ENCODE measurements at regions not wholly inside any gene's neighbourhood (a gene's known extent, or its start where the extent isn't known, plus 50 kb on each side); places are given as distances from the start of the nearest gene placed in this dataset.

GRCh38 chr2:56444339-56444738, 260.5 kb downstream of the CCDC85A start:
- no peak for DNase-seq (ENCODE audit: low spot score)

GRCh38 chr2:56448403-56449001, 264.7 kb downstream of the CCDC85A start:
- peak; percentile 6 for DNase-seq (ENCODE audit: low spot score)

- peak; percentile 42 for DNase-seq (ENCODE audit: low spot score)
Observed at GRCh38 chr2:56449002-56449431, 265.2 kb downstream of the CCDC85A start.

GRCh38 chr2:56449449-56449860, 265.7 kb downstream of the CCDC85A start:
- DNase-seq (ENCODE audit: low spot score) = peak; percentile 3

GRCh38 chr2:56450047-56450446, 266.3 kb downstream of the CCDC85A start:
- DNase-seq (ENCODE audit: low spot score) = no peak

GRCh38 chr2:56450772-56451171, 267.0 kb downstream of the CCDC85A start:
- DNase-seq (ENCODE audit: low spot score) = no peak

- no peak for DNase-seq (ENCODE audit: low spot score)
Observed at GRCh38 chr2:56455642-56456041, 271.9 kb downstream of the CCDC85A start.

GRCh38 chr2:56456791-56457190, 273.0 kb downstream of the CCDC85A start:
- no peak for DNase-seq (ENCODE audit: low spot score)

- no peak for DNase-seq (ENCODE audit: low spot score)
Observed at GRCh38 chr2:56460508-56460907, 276.7 kb downstream of the CCDC85A start.

- DNase-seq (ENCODE audit: low spot score) = no peak
Observed at GRCh38 chr2:56464066-56464465, 280.3 kb downstream of the CCDC85A start.

- no peak for DNase-seq (ENCODE audit: low spot score)
Observed at GRCh38 chr2:56464613-56465012, 280.8 kb downstream of the CCDC85A start.

GRCh38 chr2:56465491-56465890, 281.7 kb downstream of the CCDC85A start:
- DNase-seq (ENCODE audit: low spot score) = no peak

- DNase-seq (ENCODE audit: low spot score) = no peak
Observed at GRCh38 chr2:56473524-56473923, 289.7 kb downstream of the CCDC85A start.

GRCh38 chr2:56474412-56475158, 290.8 kb downstream of the CCDC85A start:
- peak; percentile 20 for DNase-seq (ENCODE audit: low spot score)

GRCh38 chr2:56475191-56475590, 291.4 kb downstream of the CCDC85A start:
- DNase-seq (ENCODE audit: low spot score) = no peak

GRCh38 chr2:56476509-56477071, 292.8 kb downstream of the CCDC85A start:
- no peak for DNase-seq (ENCODE audit: low spot score)

GRCh38 chr2:56478027-56478426, 294.2 kb downstream of the CCDC85A start:
- no peak for DNase-seq (ENCODE audit: low spot score)

GRCh38 chr2:56483081-56483480, 299.3 kb downstream of the CCDC85A start:
- DNase-seq (ENCODE audit: low spot score) = no peak

GRCh38 chr2:56484906-56485305, 301.1 kb downstream of the CCDC85A start:
- DNase-seq (ENCODE audit: low spot score) = no peak

GRCh38 chr2:56500317-56500716, 316.5 kb downstream of the CCDC85A start:
- DNase-seq (ENCODE audit: low spot score) = no peak

- DNase-seq (ENCODE audit: low spot score) = no peak
Observed at GRCh38 chr2:56502616-56503015, 318.8 kb downstream of the CCDC85A start.

GRCh38 chr2:56505885-56506284, 322.1 kb downstream of the CCDC85A start:
- DNase-seq (ENCODE audit: low spot score) = no peak

- DNase-seq (ENCODE audit: low spot score) = no peak
Observed at GRCh38 chr2:56508662-56509061, 324.9 kb downstream of the CCDC85A start.
